ENCODE measurements at regions not wholly inside any gene's neighbourhood (a gene's known extent, or its start where the extent isn't known, plus 50 kb on each side); places are given as distances from the start of the nearest gene placed in this dataset.

DNA sequence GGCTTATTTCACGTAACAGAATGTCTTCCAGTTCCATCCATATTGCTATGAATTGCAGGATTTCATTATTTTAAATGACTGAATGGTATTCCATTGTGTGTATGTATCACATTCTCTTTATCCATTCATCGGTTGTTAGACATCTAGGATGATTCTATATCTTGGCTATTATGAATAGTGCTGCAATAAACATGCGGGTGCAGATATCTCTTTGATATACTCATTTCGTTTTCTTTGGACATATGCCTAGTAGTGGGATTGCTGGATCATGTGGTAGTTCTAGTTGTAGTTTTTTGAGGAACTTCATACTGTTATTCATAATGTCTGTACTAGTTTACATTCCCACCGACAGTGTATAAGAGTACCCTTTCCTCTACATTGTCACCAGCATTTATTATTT, 460.5 kb downstream of the MAN2A1 start:
- H2BK20ac ChIP-seq (ENCODE audit: low read depth, low read length, poor library complexity, severe bottlenecking) = no peak overlapping the region
- no peak overlapping the region for H3K4me3 Mint-ChIP-seq
- no peaks in the 10 kb centered on the region for H4K20me1 ChIP-seq (ENCODE audit: control insufficient read depth, insufficient read depth, insufficient read length)
- no peak for DNase-seq
- no peak overlapping the region for H3K56ac ChIP-seq (ENCODE audit: insufficient read length, low read depth, low read length)
- H3K27ac Mint-ChIP-seq = no peak overlapping the region
- H3K27ac ChIP-seq (ENCODE audit: insufficient read length, low read depth, low read length) = no peak overlapping the region
- H2AK5ac ChIP-seq (ENCODE audit: insufficient read length, low read length) = no peak overlapping the region
- no peak overlapping the region for H3K9ac ChIP-seq (ENCODE audit: extremely low read depth, insufficient read length, low read length)
- no peak overlapping the region for H3K18ac ChIP-seq (ENCODE audit: insufficient read length, low read depth, low read length)
- no peak overlapping the region for H2BK12ac ChIP-seq (ENCODE audit: insufficient read length, low read depth, low read length)
- H4K5ac ChIP-seq (ENCODE audit: insufficient read length, low read depth, low read length) = no peak overlapping the region
- H2BK5ac ChIP-seq (ENCODE audit: insufficient read length, low read length) = no peak overlapping the region
- H3K79me1 ChIP-seq (ENCODE audit: insufficient read depth, low read depth, low read length, poor library complexity, severe bottlenecking) = no peaks in the 10 kb centered on the region
- H3K4me1 Mint-ChIP-seq = no peaks in the 10 kb centered on the region
- no peak for TF ChIP-seq CTCF (conservative IDR thresholded peaks at IDR 0.05)
- no CpG with 5 or more reads among the region's 5 CpGs for WGBS (ENCODE audit: extremely low coverage, insufficient read length, low lambda C conversion rate)
- no peaks in the 10 kb centered on the region for H3K4me1 ChIP-seq (ENCODE audit: insufficient read depth, low read length)
- H4K8ac ChIP-seq (replicated peaks; ENCODE audit: insufficient read length, low read depth, low read length) = no peak overlapping the region
- no peak overlapping the region for H3K14ac ChIP-seq (ENCODE audit: insufficient read depth, low read length)
- no peak overlapping the region for H3T11ph ChIP-seq (ENCODE audit: low read length)
- no peak overlapping the region for H2AFZ ChIP-seq (ENCODE audit: low read length)
- no peak overlapping the region for H2BK120ac ChIP-seq (ENCODE audit: low read depth, low read length, poor library complexity, severe bottlenecking)
- no peak overlapping the region for H3K23ac ChIP-seq (ENCODE audit: insufficient read length, low read depth, low read length)
- no peaks in the 10 kb centered on the region; a peak in 1 of 5 replicates for H3K9me3 Mint-ChIP-seq
- no peak overlapping the region for H4K91ac ChIP-seq (ENCODE audit: insufficient read length, low read depth, low read length)
- no peak overlapping the region for H3K4me2 ChIP-seq (ENCODE audit: insufficient read depth, insufficient read length, low read length)
- no peaks in the 10 kb centered on the region for H3K36me3 Mint-ChIP-seq (ENCODE audit: insufficient read depth in 1 of 3, low read depth in 3 of 3)
- H3K23me2 ChIP-seq (ENCODE audit: insufficient read length, low read depth, low read length, poor library complexity, severe bottlenecking) = no peaks in the 10 kb centered on the region
- no peaks in the 10 kb centered on the region for H3K79me2 ChIP-seq (ENCODE audit: insufficient read depth, low read length)
- H3K4ac ChIP-seq (ENCODE audit: low read depth, low read length) = no peak overlapping the region
- H3K9me3 ChIP-seq (ENCODE audit: control insufficient read depth, low read depth, low read length) = no peaks in the 10 kb centered on the region
- H3K27me3 ChIP-seq (ENCODE audit: insufficient read depth, low read length) = no peaks in the 10 kb centered on the region
- no peak overlapping the region for H2BK15ac ChIP-seq (ENCODE audit: low read depth, low read length)
- H3K27me3 Mint-ChIP-seq (ENCODE audit: low read depth) = no peaks in the 10 kb centered on the region

Measured in H9 (cell line).